NT2/D1 (cell line): ENCODE measurements at regions not wholly inside any gene's neighbourhood (a gene's known extent, or its start where the extent isn't known, plus 50 kb on each side); places are given as distances from the start of the nearest gene placed in this dataset.

Experiments used
- YY1 ChIP-seq: IDR thresholded peaks from 2 replicates; pipeline ENCODE4 v1.6.1; 2011; ENCODE audit not compliant: insufficient read length, insufficient read depth
- ZNF274 ChIP-seq: IDR thresholded peaks from 2 replicates; pipeline ENCODE4 v1.6.1; 2011; ENCODE audit warnings: mild to moderate bottlenecking, low read depth, low read length

DNA sequence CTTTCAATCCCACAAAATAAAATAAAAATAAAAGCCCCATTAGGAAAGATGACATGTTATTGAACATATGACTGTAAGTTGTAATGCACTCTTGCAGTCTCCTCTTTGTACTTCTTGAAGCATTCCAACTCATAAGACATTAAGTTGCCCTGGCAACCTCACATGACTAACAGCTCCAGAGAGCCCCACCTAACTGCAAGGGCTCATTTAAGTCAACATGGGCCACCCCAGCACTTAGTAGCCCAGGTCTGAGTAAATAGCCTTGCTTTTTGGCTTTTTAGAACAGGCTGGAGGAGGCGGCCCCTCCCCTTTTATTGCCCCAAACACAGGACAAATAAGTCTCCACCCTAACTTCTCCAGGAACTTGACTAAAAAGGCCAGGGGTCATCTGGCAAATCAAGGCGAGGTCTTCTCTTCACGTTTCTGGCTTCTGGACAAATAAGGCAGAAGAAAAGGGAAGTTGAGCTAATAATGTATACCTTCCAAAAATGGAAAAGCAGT is 135.1 kb downstream of the TMCO5A start:
- TF ChIP-seq YY1 (no peak), ZNF274 (no peak)
